Left lung (tissue), 4 donors: ENCODE measurements at regions not wholly inside any gene's neighbourhood (a gene's known extent, or its start where the extent isn't known, plus 50 kb on each side); places are given as distances from the start of the nearest gene placed in this dataset.

Source experiments
- ATAC-seq: fragments of 200-7000 bp; cut with Tn5 transposase; one replicate; pipeline ENCODE4 v1.9.1; 2020; ENCODE audit warnings: moderate library complexity
- DNase-seq, 4 donors: peaks; one replicate each; pipeline ENCODE4 v3.0.0-alpha.2; 2013 to 2020
- H3K27ac ChIP-seq, 2 donors: fragments of 200-600 bp; sonication (generic) in 1 of 2; one replicate each; pipeline versions ENCODE4 v1.5.0 to v1.8.0; 2020 to 2021
- H3K27me3 ChIP-seq, 2 donors: fragments of 200-600 bp; sonication (generic) in 1 of 2; one replicate each; pipeline versions ENCODE4 v1.5.0 to v1.8.0; 2020 to 2021
- H3K36me3 ChIP-seq, 2 donors: fragments of 200-600 bp; sonication (generic) in 1 of 2; one replicate each; pipeline versions ENCODE4 v1.5.0 to v1.8.0; 2020 to 2021
- H3K4me1 ChIP-seq, 2 donors: fragments of 200-600 bp; one replicate each; pipeline ENCODE4 v1.8.0; 2021
- H3K4me3 ChIP-seq, 2 donors: fragments of 200-600 bp; sonication (generic) in 1 of 2; one replicate each; pipeline versions ENCODE4 v1.5.0 to v1.8.0; 2020 to 2021; ENCODE audit warnings: mild to moderate bottlenecking in 1 of 2
- H3K9me3 ChIP-seq, 2 donors: fragments of 200-600 bp; sonication (generic) in 1 of 2; one replicate each; pipeline versions ENCODE4 v1.5.0 to v1.8.0; 2020 to 2021
- CTCF ChIP-seq, 2 donors: fragments of 200-600 bp; sonication (generic) in 1 of 2; IDR thresholded peaks; one replicate each; pipeline versions ENCODE4 v1.5.0 to v1.8.0; 2021; ENCODE audit warnings: antibody characterized with exemption in 2 of 2
- intact Hi-C, 2 donors: fragments of 100-400 bp; cut with DNase I; formaldehyde crosslinking; loops; one replicate each; pipeline versions ENCODE4 v1.11.2 to v1.14.2; 2022
- donor health status: DM: no; HTN: yes; CAD: no.
- donor health status: DM: no; HTN: no; CAD: no.

- Histone ChIP-seq H3K4me3 (no peak overlapping the region), H3K36me3 (no peaks in the 10 kb centered on the region), H3K27ac (no peak overlapping the region), H3K27me3 (no peaks in the 10 kb centered on the region), H3K9me3 (no peaks in the 10 kb centered on the region), H3K4me1 (no peaks in the 10 kb centered on the region)
- DNase-seq (no peak), ATAC-seq (no peak)
- no peak for TF ChIP-seq CTCF (IDR thresholded peaks at IDR 0.05)
- intact Hi-C loops = no loop called here
Observed at GRCh38 chr11:15585602-15586331, 471.0 kb downstream of the INSC start.

GRCh38 chr11:15586741-15587473, 472.2 kb downstream of the INSC start:
- no peak for DNase-seq
- H3K4me1 ChIP-seq = no peaks in the 10 kb centered on the region
- no peaks in the 10 kb centered on the region for H3K27me3 ChIP-seq
- no peak for ATAC-seq
- no peak for TF ChIP-seq CTCF (IDR thresholded peaks at IDR 0.05)
- no peak overlapping the region for H3K27ac ChIP-seq
- H3K4me3 ChIP-seq = no peak overlapping the region
- intact Hi-C loops = no loop called here
- H3K9me3 ChIP-seq = no peaks in the 10 kb centered on the region
- no peaks in the 10 kb centered on the region for H3K36me3 ChIP-seq

GRCh38 chr11:15589070-15589626, 474.4 kb downstream of the INSC start:
- no peak for ATAC-seq
- Histone ChIP-seq H3K27ac (no peak overlapping the region), H3K4me1 (no peaks in the 10 kb centered on the region), H3K36me3 (no peaks in the 10 kb centered on the region), H3K4me3 (no peak overlapping the region), H3K9me3 (no peaks in the 10 kb centered on the region), H3K27me3 (no peaks in the 10 kb centered on the region)
- no peak for DNase-seq
- intact Hi-C loops = no loop called here
- no peak for TF ChIP-seq CTCF (IDR thresholded peaks at IDR 0.05)

GRCh38 chr11:15590132-15590531, 475.4 kb downstream of the INSC start:
- intact Hi-C loops = no loop called here

More at GRCh38 chr11:15590132-15590531, 475.4 kb downstream of the INSC start:
- DNase-seq (no peak), ATAC-seq (no peak)
- TF ChIP-seq CTCF (IDR thresholded peaks at IDR 0.05) = no peak
- Histone ChIP-seq H3K36me3 (no peaks in the 10 kb centered on the region), H3K27ac (no peak overlapping the region), H3K27me3 (no peaks in the 10 kb centered on the region), H3K4me3 (no peak overlapping the region), H3K4me1 (no peaks in the 10 kb centered on the region), H3K9me3 (no peaks in the 10 kb centered on the region)
